Fibroblast of skin of back (primary cell): ENCODE measurements at regions not wholly inside any gene's neighbourhood (a gene's known extent, or its start where the extent isn't known, plus 50 kb on each side); places are given as distances from the start of the nearest gene placed in this dataset.

Experiments
- DNase-seq: peaks from one replicate; pipeline ENCODE4 v3.0.0-alpha.2; 2013

DNA sequence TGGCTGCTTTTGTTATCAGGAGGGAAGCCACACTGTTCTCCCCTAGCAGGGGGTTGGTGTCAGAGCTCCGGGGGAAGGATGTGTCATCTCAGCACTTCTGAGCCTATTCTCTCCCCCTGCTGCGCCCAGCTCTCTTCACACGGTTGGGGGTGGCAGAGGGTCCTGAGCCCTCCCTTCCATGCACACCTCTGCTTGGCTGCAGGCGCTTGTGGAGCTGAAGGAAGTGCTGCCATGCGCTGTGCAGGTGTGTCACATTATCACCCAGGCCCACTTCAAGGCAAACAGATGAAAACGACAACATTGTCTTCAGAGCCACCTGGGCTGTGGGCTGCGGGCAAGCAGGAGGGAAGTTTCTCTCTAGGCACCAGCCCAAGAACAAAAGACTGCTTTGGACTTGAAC lies 263.4 kb downstream of the BMP7 start:
- no peak for DNase-seq

DNA sequence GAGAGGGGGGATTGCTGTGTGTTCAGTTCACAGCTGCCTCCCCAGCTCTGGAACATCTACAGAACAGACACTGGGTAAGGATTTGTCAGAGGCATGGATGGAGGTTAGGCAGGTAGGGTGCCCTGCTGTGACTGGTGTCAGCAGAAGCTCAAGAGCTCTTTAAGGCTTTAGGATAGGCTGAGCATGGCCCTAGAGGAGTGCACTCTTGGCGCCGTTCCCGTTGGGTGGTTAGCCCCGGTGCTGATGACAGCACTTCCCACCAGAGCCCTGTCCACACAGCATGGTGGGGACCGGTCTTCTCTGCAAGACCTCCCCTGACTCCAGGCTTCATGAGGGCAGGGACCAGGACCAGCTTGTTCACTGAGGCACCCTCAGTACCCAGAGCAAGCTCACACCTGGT lies 262.0 kb downstream of the BMP7 start:
- peak; percentile 56 for DNase-seq

DNA sequence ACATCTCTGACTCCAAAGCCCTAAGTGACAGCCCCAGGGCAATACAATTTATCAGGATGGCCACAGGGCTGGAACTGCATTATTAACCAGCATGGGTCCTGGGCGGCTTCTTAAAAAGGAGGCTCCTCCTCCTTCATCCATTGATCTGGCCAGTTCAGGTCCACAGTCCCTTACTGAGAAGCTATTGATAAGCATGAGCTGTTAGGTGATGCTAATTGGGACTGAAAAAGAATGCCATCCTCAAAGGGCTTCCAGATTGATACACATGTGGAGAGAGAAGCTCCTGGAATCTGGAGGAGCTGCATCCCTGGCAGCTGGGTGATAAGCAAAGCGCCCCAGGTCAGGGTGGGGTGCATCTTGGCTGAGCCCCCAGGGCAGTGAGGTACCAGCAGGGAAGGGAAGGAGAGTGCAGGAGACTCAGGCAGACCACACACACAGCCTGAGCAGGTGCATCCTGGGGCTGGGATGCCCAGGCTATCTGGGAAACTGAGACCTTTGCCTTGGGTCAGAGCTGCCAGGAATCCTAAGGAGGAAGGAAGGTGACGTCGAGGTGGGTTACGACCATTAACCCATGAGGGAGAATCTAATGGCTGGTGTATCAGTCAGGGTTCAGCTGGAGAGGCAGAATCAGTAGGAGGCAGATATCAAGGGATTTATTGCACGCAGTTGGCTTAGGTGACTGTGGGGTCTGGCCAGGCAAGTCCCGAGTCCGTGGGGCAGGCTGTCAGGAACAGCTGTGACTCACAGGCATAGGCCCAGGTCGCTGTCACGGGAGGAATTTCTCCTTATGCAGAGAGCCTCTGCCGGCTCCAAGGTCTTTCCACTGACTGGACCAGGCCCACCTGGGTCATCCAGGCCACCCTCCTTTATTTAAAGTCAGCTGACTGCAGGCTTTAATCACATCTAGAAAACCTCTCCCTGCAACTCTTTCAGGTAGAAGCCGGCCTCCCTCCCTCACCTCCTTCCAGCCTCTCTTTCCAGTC lies 261.2 kb downstream of the BMP7 start:
- no peak for DNase-seq

DNA sequence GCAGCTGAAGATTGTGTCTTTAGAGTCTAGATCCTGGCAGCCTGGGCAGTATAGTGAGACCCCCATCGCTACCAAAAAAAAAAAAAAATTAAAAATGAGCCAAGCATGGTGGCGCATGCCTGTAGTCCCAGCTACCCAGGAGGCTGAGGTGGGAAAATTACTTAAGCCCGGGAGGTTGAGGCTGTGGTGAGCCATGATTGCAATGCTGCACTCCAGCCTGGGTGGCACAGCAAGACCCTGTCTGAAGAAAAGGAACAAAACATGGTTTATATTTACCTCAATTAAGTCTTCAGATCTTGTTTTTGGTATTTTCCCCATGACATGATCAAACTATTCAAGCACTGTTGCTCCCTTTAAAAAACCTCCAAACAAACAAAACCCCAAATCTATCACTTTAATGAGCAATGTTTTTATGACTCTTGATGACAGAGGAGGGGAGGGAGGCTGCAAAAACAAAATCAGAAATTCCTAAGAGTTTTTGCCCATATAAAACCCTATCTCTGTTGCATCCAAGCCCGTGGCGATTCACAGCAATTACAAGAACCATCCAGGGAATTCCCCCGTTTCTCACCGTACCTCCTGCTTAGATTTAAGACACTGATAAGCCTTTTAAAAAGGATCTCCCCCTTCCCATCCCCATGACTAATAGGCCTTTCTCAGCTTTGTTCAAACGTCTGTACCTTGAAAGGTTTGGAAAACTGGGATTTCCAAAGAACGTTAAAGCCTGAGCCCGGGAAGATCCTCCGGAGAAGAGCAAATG lies 259.9 kb downstream of the BMP7 start:
- DNase-seq, result peak; percentile 86

DNA sequence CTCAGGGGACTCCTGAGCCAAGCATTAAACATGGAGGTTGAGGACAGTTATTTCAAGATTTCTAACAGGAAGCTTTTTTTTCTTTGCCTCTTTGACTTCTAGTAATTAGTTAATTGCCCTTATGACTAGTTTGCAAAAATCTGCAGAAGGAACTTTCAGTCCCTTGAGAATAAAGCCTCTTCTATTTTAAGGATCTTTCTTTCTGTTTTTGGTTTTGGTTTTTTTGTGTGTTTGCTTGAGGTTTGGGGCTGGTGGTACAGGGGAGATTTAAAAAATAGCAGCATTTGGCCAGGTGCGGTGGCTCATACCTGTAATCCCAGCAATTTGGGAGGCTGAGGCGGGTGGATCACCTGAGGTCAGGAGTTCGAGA lies 259.3 kb downstream of the BMP7 start:
- DNase-seq, result no peak

DNA sequence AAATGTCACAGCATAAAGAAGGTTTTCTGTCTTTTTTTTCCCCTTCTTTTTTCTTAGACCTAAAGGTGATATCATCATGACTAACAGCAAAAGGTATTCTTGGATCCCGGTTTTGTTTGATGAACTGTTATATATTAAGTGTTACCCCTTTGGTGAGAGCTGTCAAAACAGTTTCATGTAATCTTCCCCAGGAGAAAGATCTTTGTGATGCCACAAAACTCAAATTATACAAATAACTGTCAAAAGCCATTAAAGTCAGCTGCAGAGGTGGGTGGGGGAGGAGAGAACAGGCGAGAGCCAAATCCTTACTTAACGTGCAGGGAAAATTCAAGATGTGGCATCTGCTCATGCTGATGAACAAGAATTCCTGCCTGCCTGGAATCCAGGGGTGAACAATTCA lies 258.2 kb downstream of the BMP7 start:
- DNase-seq, result peak; percentile 70

DNA sequence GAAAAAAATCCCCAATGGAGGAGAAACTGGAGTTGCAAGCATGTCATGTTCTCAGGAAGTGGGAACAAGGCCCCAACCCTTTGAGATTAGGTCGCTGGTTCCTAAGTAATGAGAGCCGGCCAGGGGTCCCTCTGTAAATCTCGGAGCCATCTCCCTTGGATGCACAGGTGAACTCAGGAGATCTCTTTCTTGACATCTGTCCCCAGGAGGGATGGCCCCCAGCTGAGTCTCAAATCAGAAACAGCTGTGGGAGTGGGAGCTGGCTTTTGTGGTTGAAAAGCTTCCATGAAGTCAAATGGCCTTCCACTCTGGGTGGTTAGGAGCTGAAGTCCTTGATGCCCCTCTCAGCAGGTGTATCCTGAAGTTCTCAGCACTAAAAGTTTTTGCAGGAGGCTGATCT lies 257.1 kb downstream of the BMP7 start:
- DNase-seq, result no peak

DNA sequence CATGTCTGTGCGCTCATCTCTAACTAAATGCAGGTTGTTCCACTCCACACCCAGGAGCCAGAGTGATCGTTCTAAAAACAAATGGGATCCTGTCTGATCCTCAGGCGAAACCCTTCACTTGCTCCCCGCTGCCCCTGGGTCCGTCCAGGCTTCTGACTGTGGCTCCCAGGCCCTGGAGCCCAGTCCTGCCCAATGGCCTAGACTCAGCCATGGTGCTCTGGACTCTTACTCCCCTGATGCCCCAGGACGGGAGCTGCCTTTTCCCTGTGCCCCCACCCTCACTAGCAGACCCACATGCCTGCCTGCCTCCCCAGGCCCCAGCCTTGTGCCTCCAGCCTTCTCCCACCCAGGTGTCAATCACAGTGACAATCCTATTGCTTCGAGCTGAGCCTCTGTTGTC lies 256.7 kb downstream of the BMP7 start:
- DNase-seq, result no peak

DNA sequence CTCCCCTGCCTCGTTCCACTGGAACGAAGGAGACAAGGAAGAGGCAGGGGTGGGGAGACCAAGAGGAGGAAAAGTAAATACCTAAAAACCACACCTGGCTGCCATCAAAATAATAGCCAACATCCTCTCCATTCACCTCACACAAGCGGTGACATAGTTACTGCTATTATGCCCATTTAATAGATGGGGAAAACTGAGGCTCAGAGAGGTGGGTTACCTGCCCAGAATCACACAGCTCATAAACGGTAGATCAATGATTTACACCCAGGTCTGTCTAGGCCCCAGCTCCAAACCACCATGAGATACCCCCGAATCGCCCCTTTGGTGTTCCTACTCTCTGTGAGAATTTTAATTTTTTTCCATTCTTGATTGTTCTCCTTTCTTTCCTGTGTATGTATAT lies 253.8 kb downstream of the BMP7 start:
- DNase-seq, result no peak

DNA sequence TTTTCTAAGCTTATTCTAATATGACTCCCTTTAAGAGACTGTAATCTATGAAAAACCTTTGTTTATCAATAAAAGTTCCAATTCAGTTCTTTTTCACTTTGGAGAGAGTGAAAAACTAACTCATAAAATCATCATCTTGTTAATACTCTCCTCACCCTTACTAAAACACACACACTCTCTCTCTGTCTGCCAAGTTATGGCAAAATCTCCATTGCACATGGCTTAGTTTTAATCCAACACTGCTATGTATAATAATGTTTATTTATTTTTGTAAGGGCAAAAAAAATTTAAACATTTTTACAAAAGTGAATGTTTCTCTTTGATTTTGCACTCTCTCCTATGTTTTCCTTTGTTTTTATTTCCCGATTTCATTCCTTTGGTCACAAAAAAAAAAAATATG lies 253.2 kb downstream of the BMP7 start:
- peak; percentile 40 for DNase-seq

DNA sequence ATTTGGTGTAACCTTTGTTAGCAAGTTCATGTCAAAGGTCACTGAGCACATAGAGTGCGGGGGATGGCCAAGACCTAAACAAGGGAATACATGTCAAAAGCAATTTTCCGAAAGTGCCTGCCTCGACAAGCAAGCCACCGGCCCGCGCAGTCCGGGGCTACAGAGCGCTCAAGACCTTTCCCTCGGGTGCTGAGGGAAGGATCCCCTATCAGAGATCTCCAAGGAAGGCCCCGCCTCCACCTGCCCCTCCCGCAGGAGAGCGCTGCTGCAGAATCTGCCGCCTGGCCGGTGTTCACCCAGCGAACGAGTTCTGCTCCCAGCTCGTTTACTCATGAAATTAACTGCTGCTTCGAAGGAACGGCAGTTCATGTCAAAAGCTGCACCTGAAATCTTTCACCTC lies 252.7 kb downstream of the BMP7 start:
- DNase-seq, result no peak

DNA sequence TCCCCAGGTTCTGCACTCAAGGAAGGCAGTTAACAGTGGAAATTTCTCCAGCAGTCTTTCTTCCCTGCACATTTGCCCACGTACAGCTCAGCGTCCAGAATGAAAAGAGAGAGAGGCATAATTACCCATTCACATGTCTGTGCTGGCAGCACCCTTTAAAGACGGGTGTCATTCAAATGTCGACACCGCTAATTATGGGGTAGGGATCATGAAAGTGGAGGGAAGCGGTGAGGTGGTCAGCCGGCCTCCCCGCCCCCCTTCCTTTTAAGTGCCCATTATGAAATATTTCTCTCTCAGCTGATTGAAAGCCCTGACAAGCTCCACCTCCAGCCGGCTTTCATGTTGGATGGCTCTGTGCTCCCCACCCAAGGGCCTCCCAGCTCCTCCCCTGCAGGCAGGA lies 246.1 kb downstream of the BMP7 start:
- no peak for DNase-seq

DNA sequence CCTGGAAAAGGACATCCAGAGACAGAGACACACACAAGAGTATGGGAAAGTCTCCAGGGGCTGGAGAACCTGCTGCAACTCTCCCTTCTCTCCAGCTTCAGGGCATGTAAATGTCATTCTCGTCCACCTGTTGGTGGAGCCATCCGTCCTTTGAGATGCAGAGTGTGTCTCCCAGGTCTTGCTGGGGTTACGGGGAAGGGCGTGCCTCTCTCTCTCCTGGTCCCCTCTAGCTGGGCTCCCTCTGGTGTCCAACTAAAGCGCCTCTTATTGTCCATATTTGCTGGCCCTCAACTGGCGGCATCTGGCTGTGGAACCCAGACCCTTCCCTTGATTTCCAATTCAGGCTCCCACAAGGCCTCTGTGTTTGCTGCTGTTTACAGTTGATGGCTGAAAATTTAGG lies 244.1 kb downstream of the BMP7 start:
- DNase-seq, result no peak

DNA sequence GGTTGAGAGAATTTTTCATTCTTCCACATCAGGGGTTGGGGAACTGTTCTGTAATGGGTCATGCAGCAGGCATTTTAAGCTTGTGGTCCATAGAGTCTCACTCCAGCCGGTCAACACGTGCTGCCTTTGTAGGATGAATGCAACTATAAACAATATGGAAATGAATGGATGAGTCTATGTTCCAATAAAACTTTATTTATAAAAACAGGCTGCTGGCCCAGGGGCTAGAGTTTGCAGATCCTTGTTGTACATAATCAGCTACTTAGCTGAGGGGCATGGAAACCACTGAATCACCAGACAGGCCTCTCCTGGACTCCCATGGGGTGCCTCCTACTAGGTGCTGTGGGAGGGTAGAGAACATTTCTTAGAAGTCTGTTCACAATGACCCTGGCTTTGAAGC lies 243.4 kb downstream of the BMP7 start:
- no peak for DNase-seq

DNA sequence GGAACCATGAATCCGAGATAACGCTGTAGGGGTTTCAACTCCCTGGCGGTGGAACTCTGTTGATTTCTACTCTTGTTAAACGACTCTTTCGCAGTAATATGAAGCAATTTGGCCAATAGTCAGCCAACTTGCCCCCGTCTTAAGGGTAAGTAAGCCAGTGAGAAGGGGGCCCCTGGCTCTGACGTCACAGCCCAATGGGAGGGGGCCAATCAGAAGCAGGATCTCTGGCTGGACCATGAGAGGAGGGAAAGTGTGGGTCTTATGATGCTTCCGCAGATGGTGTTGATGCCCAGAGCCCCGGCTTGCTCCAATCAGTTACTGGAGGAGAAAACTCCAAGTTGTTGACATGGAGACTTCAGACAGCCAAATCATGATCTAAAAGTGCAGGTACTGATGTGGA lies 242.4 kb downstream of the BMP7 start:
- DNase-seq, result no peak

DNA sequence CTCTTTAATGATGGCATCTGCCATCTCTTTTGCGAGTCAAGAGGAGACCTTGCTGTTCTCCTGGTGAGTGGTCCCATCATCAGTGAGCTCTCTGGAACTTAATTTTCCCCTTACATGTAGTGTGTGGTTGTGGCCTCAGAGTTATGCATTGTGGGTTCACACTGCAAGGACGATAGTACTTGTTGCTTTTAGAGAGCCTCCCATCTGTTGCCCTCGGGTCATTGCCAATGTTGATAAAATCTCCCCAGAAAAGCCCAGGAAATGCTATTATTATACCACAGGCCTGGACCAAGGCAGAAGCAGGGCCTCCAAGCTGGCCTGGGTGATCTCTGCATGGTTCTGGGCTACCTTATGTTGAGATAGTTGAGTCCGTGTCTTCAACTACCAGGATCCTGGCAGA lies 241.6 kb downstream of the BMP7 start:
- DNase-seq, result no peak

DNA sequence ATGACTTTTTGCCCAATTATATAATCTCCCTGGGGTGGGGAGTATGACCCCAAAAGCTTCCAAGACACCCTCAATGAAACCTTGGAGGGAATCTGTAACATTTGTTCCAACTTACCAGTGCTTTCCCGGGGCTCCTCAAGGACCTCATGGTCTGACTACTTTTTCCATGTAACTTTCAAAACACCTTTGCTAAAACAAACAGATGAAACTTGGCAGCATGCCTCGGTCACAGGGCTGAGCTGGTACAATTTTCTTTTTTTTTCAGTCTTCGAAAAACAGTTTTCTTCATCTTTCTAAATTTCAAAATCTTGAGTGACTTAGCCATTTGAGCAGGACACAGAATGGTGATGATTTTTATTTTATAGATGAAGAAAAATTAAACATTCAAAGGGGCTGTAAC lies 241.2 kb downstream of the BMP7 start:
- DNase-seq, result no peak

DNA sequence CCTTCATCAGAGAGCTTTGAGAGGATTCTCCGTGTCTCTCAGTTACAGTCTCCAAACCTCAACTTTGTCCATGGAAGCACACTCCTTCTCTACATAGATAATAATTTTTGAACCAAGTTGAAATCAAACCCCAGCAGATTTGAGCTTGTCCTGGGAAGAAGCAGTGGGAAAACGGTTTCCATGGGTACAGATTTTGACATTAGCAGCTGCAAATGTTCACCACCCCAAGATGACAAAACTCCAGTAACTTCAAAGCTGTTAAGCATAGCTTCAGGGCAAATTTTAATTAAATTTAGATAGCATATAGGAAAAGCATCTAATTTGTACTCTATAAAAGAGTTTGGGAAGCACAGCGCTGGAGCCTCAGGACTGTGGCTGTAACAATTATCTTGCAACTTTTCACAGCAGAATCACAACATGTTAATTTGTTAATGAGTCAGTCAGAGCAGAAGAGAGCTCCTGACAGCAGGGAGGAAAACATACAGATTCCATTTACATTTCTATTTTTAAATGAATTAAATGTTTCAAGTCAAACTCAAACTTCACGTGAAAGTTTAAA lies 240.7 kb downstream of the BMP7 start:
- DNase-seq, result peak; percentile 41

DNA sequence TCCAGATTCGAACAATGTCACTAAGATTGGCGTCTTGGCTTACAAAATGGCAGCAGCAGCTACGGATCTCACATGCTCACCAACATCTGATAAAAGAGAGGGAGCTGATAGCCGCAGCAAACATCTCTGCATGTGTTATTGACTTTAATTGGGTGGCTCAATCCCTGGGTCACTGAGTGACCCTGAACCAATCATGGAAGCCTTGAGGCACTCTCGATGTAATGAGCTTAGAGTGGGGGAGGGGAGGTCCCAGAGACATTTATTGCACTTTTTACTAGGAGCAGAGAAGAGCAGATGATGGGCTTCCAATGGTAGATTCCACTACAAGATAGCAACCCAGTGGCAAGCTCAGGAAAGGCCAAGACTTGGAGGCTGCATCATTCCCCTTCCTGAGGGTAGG lies 238.7 kb downstream of the BMP7 start:
- DNase-seq, result no peak

DNA sequence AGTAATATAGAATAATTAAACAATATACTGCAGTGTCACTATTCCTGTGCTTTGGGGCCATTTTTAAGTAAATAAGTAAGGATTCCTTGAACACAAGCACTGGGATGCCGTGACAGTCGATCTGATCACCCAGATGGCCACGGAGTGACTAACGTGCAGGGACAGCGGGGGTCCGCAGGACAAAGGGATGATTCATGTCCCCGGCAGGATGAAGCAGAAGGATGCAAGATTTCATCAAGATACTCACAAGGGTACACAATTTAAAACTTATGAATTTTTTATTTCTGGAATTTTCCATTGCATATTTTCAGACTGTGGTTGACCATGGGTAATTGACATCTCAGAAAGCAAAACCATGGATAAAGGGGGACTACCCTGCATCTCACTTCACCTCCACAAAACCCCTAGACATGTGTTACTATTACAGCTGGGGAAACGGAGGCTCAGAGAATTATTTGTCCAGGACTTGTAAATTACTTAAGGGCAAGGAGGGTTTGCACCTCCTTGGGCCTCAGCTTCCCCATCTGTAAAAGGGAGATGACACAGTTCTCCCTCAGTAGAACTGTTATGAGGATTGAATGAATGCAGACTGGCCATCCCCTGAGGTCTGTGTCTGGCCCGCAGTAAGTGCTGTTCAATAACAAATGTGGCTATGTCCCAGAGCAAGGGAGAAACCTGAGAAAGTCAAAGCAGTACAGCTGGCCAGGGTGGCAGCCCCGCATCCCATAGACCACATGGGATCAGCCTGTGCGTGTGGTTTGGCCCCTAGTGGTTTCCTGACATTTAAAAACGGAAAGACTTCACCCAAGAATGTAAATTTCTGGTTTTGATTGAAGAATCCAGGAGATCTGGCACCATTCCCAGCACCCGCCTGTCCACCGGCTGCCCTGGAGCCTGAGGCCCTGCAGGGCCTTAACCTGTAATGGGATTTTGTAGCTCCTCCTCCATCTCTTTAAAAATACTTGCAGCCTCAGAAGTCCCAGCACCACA lies 235.5 kb downstream of the BMP7 start:
- peak; percentile 98 for DNase-seq

DNA sequence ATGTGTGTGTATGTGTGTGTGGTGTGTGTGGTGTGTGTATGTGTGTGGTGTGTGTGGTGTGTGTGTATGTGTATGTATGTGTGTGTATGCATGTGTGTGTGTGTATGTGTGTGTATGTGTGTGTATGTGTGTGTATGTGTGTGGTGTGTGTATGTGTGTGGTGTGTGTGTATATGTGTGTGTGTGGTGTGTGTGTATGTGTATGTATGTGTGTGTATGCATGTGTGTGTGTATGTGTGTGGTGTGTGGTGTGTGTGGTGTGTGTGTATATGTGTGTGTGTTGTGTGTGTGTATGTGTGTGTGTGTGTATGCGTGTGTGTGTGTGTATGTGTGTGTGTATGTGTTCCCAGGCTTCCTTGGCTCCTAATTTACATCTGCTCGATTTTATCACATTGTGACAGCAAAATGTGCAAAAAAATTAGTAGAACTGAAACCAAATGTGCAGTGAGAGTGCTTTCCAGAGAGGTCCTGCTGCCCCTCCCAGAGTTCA lies 234.5 kb downstream of the BMP7 start:
- DNase-seq, result no peak

DNA sequence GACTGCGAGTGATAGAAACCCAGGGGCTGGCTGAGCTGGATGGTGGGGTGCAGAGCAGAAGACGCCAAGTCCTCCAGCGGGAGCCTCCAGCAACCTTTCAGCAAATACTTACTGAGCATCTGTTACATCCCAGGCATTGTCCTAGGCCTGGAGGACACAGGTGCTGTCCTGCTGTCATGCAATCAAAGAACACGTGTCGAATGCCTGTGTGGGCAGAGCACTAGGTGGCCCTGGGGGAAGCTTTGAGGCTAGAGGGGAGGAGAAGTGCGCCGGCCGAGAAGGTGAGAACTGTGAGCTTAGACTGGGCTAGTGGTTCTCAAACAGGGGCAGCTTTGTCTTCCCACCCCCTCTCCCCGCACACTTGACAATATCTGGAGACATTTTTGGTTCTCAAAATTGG lies 233.6 kb downstream of the BMP7 start:
- DNase-seq, result no peak
